H1 (cell line): ENCODE measurements at regions not wholly inside any gene's neighbourhood (a gene's known extent, or its start where the extent isn't known, plus 50 kb on each side); places are given as distances from the start of the nearest gene placed in this dataset.

Experiments used
- CTCF ChIA-PET: fragments of 300-600 bp; sonication (Branson Sonifier 250); formaldehyde crosslinking; loops from one replicate; lab custom pipeline; 2021; ENCODE audit not compliant: partially characterized antibody; lab: Charles Lee
- POLR2A ChIA-PET: fragments of 300-600 bp; sonication (Branson Sonifier 250); formaldehyde crosslinking; loops from one replicate; lab custom pipeline; 2021; ENCODE audit warnings: inconsistent platforms; ENCODE audit not compliant: partially characterized antibody; lab: Charles Lee
- DNase-seq, 2 experiments: peaks; one replicate each; pipeline versions ENCODE4 v3.0.0 to v3.0.0-alpha.2; 2010 to 2022; ENCODE audit warnings: low spot score in 2 of 2, low read depth in 1 of 2, mixed read lengths in 1 of 2
- FAIRE-seq: peaks from 2 replicates; lab custom pipeline; 2011; peaks lifted over from hg19 to GRCh38; lab: Jason Lieb, UNC
- H2AFZ ChIP-seq: 2 replicates; pipeline ENCODE4 v1.8.1; 2012; ENCODE audit warnings: low read length, inconsistent platforms
- H2AK5ac ChIP-seq: 2 replicates; pipeline ENCODE4 v1.6.1; 2013; ENCODE audit warnings: low read depth, low read length
- H2BK120ac ChIP-seq: replicated peaks from 2 replicates; pipeline ENCODE3; 2013; ENCODE audit warnings: low read depth, low read length, inconsistent platforms
- H2BK12ac ChIP-seq: 2 replicates; pipeline ENCODE4 v1.6.1; 2013; ENCODE audit warnings: low read depth, low read length
- H2BK15ac ChIP-seq: 2 replicates; pipeline ENCODE4 v1.6.1; 2013; ENCODE audit warnings: low read length
- H2BK20ac ChIP-seq: 2 replicates; pipeline ENCODE4 v1.6.1; 2013; ENCODE audit warnings: low read length
- H2BK5ac ChIP-seq: 2 replicates; pipeline ENCODE4 v1.6.1; 2013; ENCODE audit warnings: low read depth, low read length
- H3K14ac ChIP-seq: 2 replicates; pipeline ENCODE4 v1.6.1; 2013; ENCODE audit warnings: inconsistent platforms; ENCODE audit not compliant: insufficient read length
- H3K18ac ChIP-seq: 2 replicates; pipeline ENCODE4 v1.6.1; 2013; ENCODE audit warnings: low read length; ENCODE audit errors: extremely low read depth
- H3K23ac ChIP-seq: 2 replicates; pipeline ENCODE4 v1.6.1; 2013; ENCODE audit warnings: inconsistent platforms; ENCODE audit not compliant: insufficient read length
- H3K23me2 ChIP-seq: 2 replicates; pipeline ENCODE4 v1.6.1; 2013; ENCODE audit warnings: low read depth, low read length
- H3K27ac ChIP-seq: 2 replicates; pipeline ENCODE4 v1.6.1; 2011; ENCODE audit warnings: low read depth, low read length, inconsistent platforms
- H3K27me3 ChIP-seq, 4 experiments: replicated peaks in 1 of 4; 1 replicate in 1 of 4; 2 replicates in 3 of 4; pipeline versions ENCODE4 v1.6.1 to v1.8.1; 2011 to 2013; ENCODE audit warnings: low read length in 3 of 4, mild to moderate bottlenecking in 3 of 4, inconsistent platforms in 2 of 4, mixed read lengths in 2 of 4, moderate library complexity in 1 of 4; ENCODE audit not compliant: control insufficient read depth in 3 of 4, insufficient read depth in 3 of 4; ENCODE audit errors: extremely low read depth in 1 of 4
- H3K36me3 ChIP-seq, 4 experiments: 2 replicates each; pipeline versions ENCODE4 v1.6.1 to v1.8.1; 2011 to 2013; ENCODE audit warnings: mild to moderate bottlenecking in 4 of 4, low read length in 3 of 4, moderate library complexity in 2 of 4, control low read depth in 1 of 4, inconsistent platforms in 1 of 4; ENCODE audit not compliant: insufficient read depth in 4 of 4, control insufficient read depth in 2 of 4
- H3K4ac ChIP-seq: replicated peaks from 2 replicates; pipeline ENCODE3; 2013; ENCODE audit warnings: low read length, low read depth, mixed read lengths, inconsistent platforms; ENCODE audit not compliant: insufficient read length
- H3K4me1 ChIP-seq, 4 experiments: replicated peaks in 1 of 4; 1 replicate in 1 of 4; 2 replicates in 3 of 4; pipeline versions ENCODE4 v1.6.1 to v1.8.1; 2011 to 2013; ENCODE audit warnings: low read length in 3 of 4, inconsistent platforms in 2 of 4, mixed read lengths in 1 of 4; ENCODE audit not compliant: insufficient read depth in 4 of 4, control insufficient read depth in 3 of 4
- H3K4me2 ChIP-seq, 2 experiments: 2 replicates each; pipeline versions ENCODE4 v1.6.1 to v1.8.1; 2011 to 2013; ENCODE audit warnings: low read depth in 2 of 2, low read length in 2 of 2, control low read depth in 1 of 2, inconsistent platforms in 1 of 2, mild to moderate bottlenecking in 1 of 2; ENCODE audit not compliant: insufficient read depth in 1 of 2
- H3K4me3 ChIP-seq, 4 experiments: fragments of 200-600, 300-600 bp in 1 of 4; sonication (generic), shearing (Covaris generic), sonication (Bioruptor Twin) in 1 of 4; 2 replicates each; pipeline versions ENCODE4 v1.5.1 to v1.8.1; 2011 to 2016; ENCODE audit warnings: low read length in 4 of 4, low read depth in 3 of 4, control low read depth in 2 of 4, inconsistent platforms in 2 of 4, mild to moderate bottlenecking in 2 of 4, mixed read lengths in 1 of 4, moderate library complexity in 1 of 4; ENCODE audit not compliant: insufficient read depth in 2 of 4; ENCODE audit errors: extremely low read depth in 1 of 4
- H3K56ac ChIP-seq: replicated peaks from 2 replicates; pipeline ENCODE3; 2013; ENCODE audit warnings: low read depth, mild to moderate bottlenecking, mixed read lengths, low read length, inconsistent platforms; ENCODE audit not compliant: insufficient read length
- H3K79me1 ChIP-seq: 2 replicates; pipeline ENCODE4 v1.6.1; 2013; ENCODE audit warnings: low read depth, low read length, control low read depth
- H3K79me2 ChIP-seq, 2 experiments: 2 replicates each; pipeline versions ENCODE4 v1.6.1 to v1.8.1; 2012 to 2013; ENCODE audit warnings: low read length in 2 of 2, mild to moderate bottlenecking in 2 of 2, inconsistent platforms in 1 of 2; ENCODE audit not compliant: insufficient read depth in 2 of 2, control insufficient read depth in 1 of 2
- H3K9ac ChIP-seq, 4 experiments: replicated peaks in 1 of 4; 1 replicate in 1 of 4; 2 replicates in 3 of 4; pipeline versions ENCODE4 v1.6.1 to v1.8.1; 2011 to 2013; ENCODE audit warnings: low read depth in 3 of 4, low read length in 3 of 4, control low read depth in 2 of 4, mild to moderate bottlenecking in 2 of 4, moderate library complexity in 2 of 4, inconsistent platforms in 1 of 4; ENCODE audit errors: extremely low read depth in 1 of 4
- H3K9me3 ChIP-seq, 2 experiments: 2 replicates each; pipeline versions ENCODE4 v1.6.1 to v1.8.1; 2012 to 2013; ENCODE audit warnings: mild to moderate bottlenecking in 2 of 2, moderate library complexity in 2 of 2, control low read depth in 1 of 2, inconsistent platforms in 1 of 2, low read depth in 1 of 2, low read length in 1 of 2, mixed read lengths in 1 of 2; ENCODE audit not compliant: insufficient read depth in 2 of 2
- H4K20me1 ChIP-seq, 2 experiments: replicated peaks in 1 of 2; 2 replicates each; pipeline versions ENCODE3 to v1.8.1; 2011 to 2013; ENCODE audit warnings: inconsistent platforms in 2 of 2, low read length in 2 of 2, mild to moderate bottlenecking in 1 of 2; ENCODE audit not compliant: insufficient read depth in 2 of 2, control insufficient read depth in 1 of 2
- H4K5ac ChIP-seq: 2 replicates; pipeline ENCODE4 v1.6.1; 2013; ENCODE audit warnings: low read length, low read depth, mixed read lengths, inconsistent platforms; ENCODE audit not compliant: insufficient read length
- H4K8ac ChIP-seq: 2 replicates; pipeline ENCODE4 v1.8.0; 2013; ENCODE audit warnings: mild to moderate bottlenecking, moderate library complexity, low read length, inconsistent platforms; ENCODE audit not compliant: insufficient read depth; ENCODE audit errors: extremely low read depth
- H4K91ac ChIP-seq: replicated peaks from 2 replicates; pipeline ENCODE3; 2013; ENCODE audit warnings: low read length, mixed read lengths, inconsistent platforms; ENCODE audit not compliant: insufficient read length
- BCL11A ChIP-seq, 2 experiments: IDR thresholded peaks; one replicate each; pipeline ENCODE4 v1.6.1; 2011; ENCODE audit warnings: low read depth in 2 of 2, low read length in 2 of 2, mild to moderate bottlenecking in 2 of 2
- BRCA1 ChIP-seq: IDR thresholded peaks from 2 replicates; pipeline ENCODE4 v1.6.1; 2012; ENCODE audit warnings: low read depth, low read length, improper control_type of control experiment
- CBX8 ChIP-seq: fragments of 300-800, 300-1000 bp; sonication (generic); IDR thresholded peaks from 2 replicates; pipeline ENCODE4 v1.7.1; 2016; ENCODE audit warnings: low read depth, low read length, borderline replicate concordance
- CHD2 ChIP-seq: IDR thresholded peaks from 2 replicates; pipeline ENCODE4 v1.6.1; 2012; ENCODE audit warnings: low read length, improper control_type of control experiment
- GABPA ChIP-seq: IDR thresholded peaks from 2 replicates; pipeline ENCODE4 v1.6.1; 2011; ENCODE audit warnings: mild to moderate bottlenecking, low read length, moderate library complexity, borderline replicate concordance; ENCODE audit not compliant: insufficient read depth
- HDAC2 ChIP-seq, 2 experiments: fragments of 300-600 bp in 1 of 2; sonication (generic) in 1 of 2; IDR thresholded peaks; 2 replicates each; pipeline ENCODE4 v1.6.1; 2011 to 2012; ENCODE audit warnings: low read depth in 2 of 2, low read length in 2 of 2, mild to moderate bottlenecking in 2 of 2, moderate library complexity in 2 of 2, borderline replicate concordance in 1 of 2, inconsistent platforms in 1 of 2
- HDAC6 ChIP-seq: IDR thresholded peaks from one replicate; pipeline ENCODE4 v1.7.1; 2012; ENCODE audit warnings: low read depth, mild to moderate bottlenecking, inconsistent platforms, low read length, moderate library complexity
- MAFK ChIP-seq: IDR thresholded peaks from 2 replicates; pipeline ENCODE4 v1.6.1; 2012; ENCODE audit warnings: low read depth, mild to moderate bottlenecking, improper control_type of control experiment, low read length
- NANOG ChIP-seq: IDR thresholded peaks from 2 replicates; pipeline ENCODE4 v1.6.1; 2011; ENCODE audit warnings: low read length, low read depth, mild to moderate bottlenecking, inconsistent platforms; ENCODE audit not compliant: insufficient read depth, poor library complexity, severe bottlenecking
- POLR2AphosphoS5 ChIP-seq: IDR thresholded peaks from 2 replicates; pipeline ENCODE4 v1.6.1; 2011; ENCODE audit warnings: low read depth, low read length
- RFX5 ChIP-seq: IDR thresholded peaks from 2 replicates; pipeline ENCODE4 v1.6.1; 2011; ENCODE audit warnings: low read depth, low read length, improper control_type of control experiment, borderline replicate concordance
- RNF2 ChIP-seq: fragments of 200-900, 300-1000 bp; sonication (generic); IDR thresholded peaks from 2 replicates; pipeline ENCODE4 v1.7.1; 2016; ENCODE audit warnings: borderline replicate concordance, low read depth, mild to moderate bottlenecking, antibody characterized with exemption, low read length; ENCODE audit not compliant: poor library complexity, severe bottlenecking; ENCODE audit errors: missing control alignments
- SIRT6 ChIP-seq: IDR thresholded peaks from one replicate; pipeline ENCODE4 v1.7.1; 2012; ENCODE audit warnings: low read length, inconsistent platforms
- WGBS, 2 experiments: shearing (Covaris generic) in 1 of 2; methylation state at CpG; one replicate each; pipeline versions ENCODE4 v1.1.6 to v1.1.7; 2013 to 2015; ENCODE audit warnings: low lambda C conversion rate in 2 of 2, mixed read lengths in 2 of 2, inconsistent platforms in 1 of 2, low coverage in 1 of 2, missing lambda C conversion rate in 1 of 2; ENCODE audit not compliant: insufficient replicate concordance in 2 of 2, insufficient coverage in 1 of 2, insufficient read length in 1 of 2; ENCODE audit errors: extremely low coverage in 1 of 2, missing lambda C conversion rate in 1 of 2; 5-methylcytosine and 5-hydroxymethylcytosine counted together

DNA sequence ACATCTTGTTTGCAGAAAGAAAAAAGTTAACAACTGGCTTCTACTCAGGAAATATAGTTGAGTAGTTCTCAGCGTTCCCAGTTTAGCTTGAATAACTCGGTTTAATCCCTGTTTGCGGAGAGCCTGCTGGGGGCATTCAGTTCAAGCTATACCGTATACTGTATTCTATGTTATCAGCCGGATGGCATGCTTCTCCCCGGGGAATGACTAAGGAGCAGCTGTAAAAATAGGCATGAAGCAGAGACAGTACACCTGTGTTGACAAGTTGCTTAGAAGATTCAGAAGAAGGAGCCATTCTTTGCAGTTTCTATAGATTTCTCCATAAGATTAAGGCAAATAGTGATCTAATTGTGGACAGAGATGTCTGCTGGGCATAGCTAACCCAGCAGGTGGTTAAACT lies 267.8 kb upstream of the NCAM2 start:
- Histone ChIP-seq H3K18ac (no peak overlapping the region), H3K56ac (no peak overlapping the region), H2AK5ac (no peak overlapping the region), H4K8ac (no peak overlapping the region), H3K9ac (no peak overlapping the region), H3K4me3 (no peak overlapping the region), H2BK15ac (no peak overlapping the region), H3K4ac (no peak overlapping the region), H3K36me3 (no peaks in the 10 kb centered on the region), H3K27ac (no peak overlapping the region), H3K14ac (no peak overlapping the region), H3K79me2 (no peaks in the 10 kb centered on the region), H2BK120ac (no peak overlapping the region), H2BK5ac (no peak overlapping the region), H4K5ac (no peak overlapping the region), H2AFZ (no peak overlapping the region), H3K9me3 (no peaks in the 10 kb centered on the region), H3K4me2 (no peak overlapping the region), H3K23ac (no peak overlapping the region), H2BK12ac (no peak overlapping the region), H3K27me3 (no peaks in the 10 kb centered on the region; a peak in 1 of 7 replicates), H3K23me2 (no peaks in the 10 kb centered on the region), H3K4me1 (0 out of 7 replicates have a peak, but pooled peaks cover 0 to 2% (median 0%) of the 10 kb centered on the region in 4 experiments), H3K79me1 (no peaks in the 10 kb centered on the region), H4K20me1 (no peaks in the 10 kb centered on the region), H4K91ac (no peak overlapping the region), H2BK20ac (no peak overlapping the region)
- CTCF ChIA-PET, result interaction anchor here (0.9 to 2.2 kb wide), 3 partner anchors 9 to 17 kb away, joined by 3 to 6 read pairs (median 3); no protein-coding TSS in a partner anchor
- DNase-seq (no peak), FAIRE-seq (no peak)
- 95% methylated on average over 6 of the region's 6 CpGs; no CpG with 5 or more reads in 1 of the 2 experiments for WGBS, 2 experiments
- POLR2A ChIA-PET, result no interaction called here
- TF ChIP-seq BCL11A (IDR thresholded peaks at IDR 0.05; ENCODE audit: low read depth in 2 of 2, low read length in 2 of 2) (no peak), CBX8 (no peak), SIRT6 (no peak), MAFK (no peak), CHD2 (no peak), RFX5 (no peak), RNF2 (no peak), GABPA (no peak), BRCA1 (no peak), HDAC2 (IDR thresholded peaks at IDR 0.05; ENCODE audit: borderline replicate concordance in 1 of 2, low read depth in 2 of 2, low read length in 2 of 2) (no peak), NANOG (no peak), POLR2AphosphoS5 (no peak), HDAC6 (no peak)
